ENCODE measurements at regions not wholly inside any gene's neighbourhood (a gene's known extent, or its start where the extent isn't known, plus 50 kb on each side); places are given as distances from the start of the nearest gene placed in this dataset.

DNA sequence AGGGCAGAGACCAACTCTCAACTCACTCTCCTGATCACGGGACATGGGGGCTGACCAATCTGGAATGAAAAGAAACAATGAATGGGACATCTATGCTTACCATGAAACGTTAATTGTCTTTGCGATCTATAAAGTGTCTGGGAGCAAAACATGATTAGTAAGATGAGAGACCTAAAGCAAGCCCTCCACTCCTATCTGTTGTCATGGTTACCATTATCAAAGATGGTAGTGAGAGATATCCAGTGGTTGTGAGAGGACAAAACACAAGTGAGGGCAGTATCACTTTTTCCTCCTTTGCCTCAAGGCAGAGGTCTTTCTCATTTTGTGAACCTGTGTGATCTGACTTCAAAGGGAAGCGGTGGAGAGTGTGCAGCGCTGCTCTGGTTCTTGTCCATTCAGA is 130.1 kb downstream of the LSM5 start:
- Histone ChIP-seq H3K4me2 (ENCODE audit: low read length) (no peak overlapping the region), H2AFZ (ENCODE audit: low read depth, low read length) (no peak overlapping the region), H3K9me2 (ENCODE audit: insufficient read depth, low read length) (no peaks in the 10 kb centered on the region), H3F3A (ENCODE audit: insufficient read depth, low read length, poor library complexity, severe bottlenecking) (no peaks in the 10 kb centered on the region), H3K79me2 (replicated peaks; ENCODE audit: insufficient read depth, low read length) (no peaks in the 10 kb centered on the region), H3K36me3 (ENCODE audit: insufficient read depth, low read length) (no peaks in the 10 kb centered on the region), H4K20me1 (ENCODE audit: insufficient read depth) (no peaks in the 10 kb centered on the region), H3K9me3 (ENCODE audit: low read length) (no peaks in the 10 kb centered on the region), H3K27ac (ENCODE audit: low read length) (no peak overlapping the region), H3K4me3 (ENCODE audit: low read length) (no peak overlapping the region), H3K27me3 (ENCODE audit: insufficient read depth, low read depth, low read length) (no peaks in the 10 kb centered on the region), H3K9ac (ENCODE audit: low read length) (no peak overlapping the region)
- TF ChIP-seq TAF1 (IDR thresholded peaks at IDR 0.05; ENCODE audit: low read depth) (no peak), EP300 (conservative IDR thresholded peaks at IDR 0.05; ENCODE audit: poor library complexity, severe bottlenecking) (no peak)

DNA sequence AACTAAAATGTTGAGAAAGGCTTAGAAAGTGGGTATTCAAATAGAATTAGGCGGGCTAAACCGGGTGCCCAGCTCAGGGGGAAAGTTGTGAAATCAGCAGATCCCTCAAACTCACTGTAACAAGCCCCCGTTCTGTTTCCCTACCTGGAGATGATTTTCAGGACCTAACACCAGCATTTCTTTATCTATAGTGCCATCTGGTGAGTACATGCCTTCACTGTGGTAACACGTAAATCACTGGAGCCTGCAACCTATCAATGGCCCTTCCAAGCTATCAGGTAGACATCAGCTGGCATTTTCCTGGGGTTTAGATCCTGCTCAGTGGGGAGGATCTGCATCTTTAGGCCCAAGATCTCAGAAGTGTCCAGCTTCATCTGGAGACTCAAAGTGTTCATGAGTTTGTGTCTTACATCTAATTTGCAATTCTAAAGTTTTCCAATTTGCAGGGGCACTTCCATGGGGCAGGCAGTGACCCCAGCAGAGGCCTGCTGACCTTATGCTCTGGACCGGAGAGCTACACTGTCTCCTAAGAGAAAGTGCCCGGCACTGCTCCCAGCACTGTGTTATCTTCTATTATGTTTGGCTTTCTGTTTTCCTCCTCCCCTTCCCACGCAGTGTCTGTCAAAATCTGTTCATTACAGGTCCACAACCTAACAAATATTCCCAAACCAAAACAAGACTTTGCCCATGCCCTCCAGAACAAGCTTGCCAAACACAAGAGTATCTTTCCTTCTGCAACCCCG is 132.5 kb downstream of the LSM5 start:
- Histone ChIP-seq H4K20me1 (ENCODE audit: insufficient read depth) (no peaks in the 10 kb centered on the region), H3K4me2 (ENCODE audit: low read length) (no peak overlapping the region), H3K9me3 (ENCODE audit: low read length) (no peaks in the 10 kb centered on the region), H3K27me3 (ENCODE audit: insufficient read depth, low read depth, low read length) (no peaks in the 10 kb centered on the region), H3K36me3 (ENCODE audit: insufficient read depth, low read length) (no peaks in the 10 kb centered on the region), H3K27ac (ENCODE audit: low read length) (no peak overlapping the region), H3K4me3 (ENCODE audit: low read length) (no peak overlapping the region), H3K9me2 (ENCODE audit: insufficient read depth, low read length) (no peaks in the 10 kb centered on the region), H3K79me2 (replicated peaks; ENCODE audit: insufficient read depth, low read length) (no peaks in the 10 kb centered on the region), H3F3A (ENCODE audit: insufficient read depth, low read length, poor library complexity, severe bottlenecking) (no peaks in the 10 kb centered on the region), H3K9ac (ENCODE audit: low read length) (no peak overlapping the region), H2AFZ (ENCODE audit: low read depth, low read length) (no peak overlapping the region)
- TF ChIP-seq POLR2AphosphoS5 (IDR thresholded peaks at IDR 0.05) (no peak), RAD21 (conservative IDR thresholded peaks at IDR 0.05) (peak; percentile 94), SMC3 (conservative IDR thresholded peaks at IDR 0.05; ENCODE audit: poor library complexity) (peak; percentile 98), TAF1 (IDR thresholded peaks at IDR 0.05; ENCODE audit: low read depth) (no peak), MXI1 (conservative IDR thresholded peaks at IDR 0.05; ENCODE audit: poor library complexity, severe bottlenecking) (no peak), EP300 (conservative IDR thresholded peaks at IDR 0.05; ENCODE audit: poor library complexity, severe bottlenecking) (no peak), EZH2 (IDR thresholded peaks at IDR 0.05; ENCODE audit: borderline replicate concordance, insufficient read depth, low read length, poor library complexity, severe bottlenecking) (no peak)
- TF ChIP-seq, protein P1, sequence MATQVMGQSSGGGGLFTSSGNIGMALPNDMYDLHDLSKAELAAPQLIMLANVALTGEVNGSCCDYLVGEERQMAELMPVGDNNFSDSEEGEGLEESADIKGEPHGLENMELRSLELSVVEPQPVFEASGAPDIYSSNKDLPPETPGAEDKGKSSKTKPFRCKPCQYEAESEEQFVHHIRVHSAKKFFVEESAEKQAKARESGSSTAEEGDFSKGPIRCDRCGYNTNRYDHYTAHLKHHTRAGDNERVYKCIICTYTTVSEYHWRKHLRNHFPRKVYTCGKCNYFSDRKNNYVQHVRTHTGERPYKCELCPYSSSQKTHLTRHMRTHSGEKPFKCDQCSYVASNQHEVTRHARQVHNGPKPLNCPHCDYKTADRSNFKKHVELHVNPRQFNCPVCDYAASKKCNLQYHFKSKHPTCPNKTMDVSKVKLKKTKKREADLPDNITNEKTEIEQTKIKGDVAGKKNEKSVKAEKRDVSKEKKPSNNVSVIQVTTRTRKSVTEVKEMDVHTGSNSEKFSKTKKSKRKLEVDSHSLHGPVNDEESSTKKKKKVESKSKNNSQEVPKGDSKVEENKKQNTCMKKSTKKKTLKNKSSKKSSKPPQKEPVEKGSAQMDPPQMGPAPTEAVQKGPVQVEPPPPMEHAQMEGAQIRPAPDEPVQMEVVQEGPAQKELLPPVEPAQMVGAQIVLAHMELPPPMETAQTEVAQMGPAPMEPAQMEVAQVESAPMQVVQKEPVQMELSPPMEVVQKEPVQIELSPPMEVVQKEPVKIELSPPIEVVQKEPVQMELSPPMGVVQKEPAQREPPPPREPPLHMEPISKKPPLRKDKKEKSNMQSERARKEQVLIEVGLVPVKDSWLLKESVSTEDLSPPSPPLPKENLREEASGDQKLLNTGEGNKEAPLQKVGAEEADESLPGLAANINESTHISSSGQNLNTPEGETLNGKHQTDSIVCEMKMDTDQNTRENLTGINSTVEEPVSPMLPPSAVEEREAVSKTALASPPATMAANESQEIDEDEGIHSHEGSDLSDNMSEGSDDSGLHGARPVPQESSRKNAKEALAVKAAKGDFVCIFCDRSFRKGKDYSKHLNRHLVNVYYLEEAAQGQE (IDR thresholded peaks at IDR 0.05; ENCODE audit: borderline replicate concordance), result no peak
- TF ChIP-seq, protein P2, sequence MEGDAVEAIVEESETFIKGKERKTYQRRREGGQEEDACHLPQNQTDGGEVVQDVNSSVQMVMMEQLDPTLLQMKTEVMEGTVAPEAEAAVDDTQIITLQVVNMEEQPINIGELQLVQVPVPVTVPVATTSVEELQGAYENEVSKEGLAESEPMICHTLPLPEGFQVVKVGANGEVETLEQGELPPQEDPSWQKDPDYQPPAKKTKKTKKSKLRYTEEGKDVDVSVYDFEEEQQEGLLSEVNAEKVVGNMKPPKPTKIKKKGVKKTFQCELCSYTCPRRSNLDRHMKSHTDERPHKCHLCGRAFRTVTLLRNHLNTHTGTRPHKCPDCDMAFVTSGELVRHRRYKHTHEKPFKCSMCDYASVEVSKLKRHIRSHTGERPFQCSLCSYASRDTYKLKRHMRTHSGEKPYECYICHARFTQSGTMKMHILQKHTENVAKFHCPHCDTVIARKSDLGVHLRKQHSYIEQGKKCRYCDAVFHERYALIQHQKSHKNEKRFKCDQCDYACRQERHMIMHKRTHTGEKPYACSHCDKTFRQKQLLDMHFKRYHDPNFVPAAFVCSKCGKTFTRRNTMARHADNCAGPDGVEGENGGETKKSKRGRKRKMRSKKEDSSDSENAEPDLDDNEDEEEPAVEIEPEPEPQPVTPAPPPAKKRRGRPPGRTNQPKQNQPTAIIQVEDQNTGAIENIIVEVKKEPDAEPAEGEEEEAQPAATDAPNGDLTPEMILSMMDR (IDR thresholded peaks at IDR 0.05; ENCODE audit: poor library complexity, severe bottlenecking), result peak; percentile 86

Measured in neural cell (in vitro differentiated cells).